Gastroesophageal sphincter (tissue), 3 donors: ENCODE measurements at regions not wholly inside any gene's neighbourhood (a gene's known extent, or its start where the extent isn't known, plus 50 kb on each side); places are given as distances from the start of the nearest gene placed in this dataset.

Experiments used
- CTCF ChIP-seq, 4 experiments: fragments of 200-600 bp in 2 of 4; fragments of 450-650 bp in 2 of 4; sonication (generic) in 1 of 4; IDR thresholded peaks; one replicate each; pipeline ENCODE4 v1.5.1; 2017 to 2019; ENCODE audit warnings: antibody characterized with exemption in 4 of 4, mild to moderate bottlenecking in 2 of 4, moderate library complexity in 2 of 4
- POLR2A ChIP-seq, 2 donors: fragments of 450-650 bp; IDR thresholded peaks; one replicate each; pipeline ENCODE4 v1.6.1; 2017; ENCODE audit warnings: antibody characterized with exemption in 2 of 2, mild to moderate bottlenecking in 2 of 2, moderate library complexity in 1 of 2

- TF ChIP-seq CTCF (IDR thresholded peaks at IDR 0.05) (no peak), POLR2A (IDR thresholded peaks at IDR 0.05) (no peak)
These were observed 569.6 kb upstream of the CXADR start for GRCh38 chr21:16943231-16943630.
